DND-41 (cell line): ENCODE measurements at regions not wholly inside any gene's neighbourhood (a gene's known extent, or its start where the extent isn't known, plus 50 kb on each side); places are given as distances from the start of the nearest gene placed in this dataset.

Experiments
- ATAC-seq: fragments of 200-7000 bp; cut with Tn5 transposase; 3 replicates; pipeline ENCODE4 v1.9.1; 2021; ENCODE audit warnings: low read depth; ENCODE audit not compliant: insufficient read depth
- DNase-seq: peaks from one replicate; pipeline ENCODE4 v3.0.0-alpha.2; 2020
- H2AFZ ChIP-seq: 2 replicates; pipeline ENCODE4 v1.6.0; 2012; ENCODE audit warnings: low read depth, low read length
- H3K27ac ChIP-seq: 2 replicates; pipeline ENCODE4 v1.5.1; 2012; ENCODE audit warnings: low read length, inconsistent platforms
- H3K27me3 ChIP-seq: fragments of 200-600 bp; sonication (generic); 2 replicates; pipeline ENCODE4 v1.6.0; 2012; ENCODE audit warnings: low read length, mild to moderate bottlenecking, inconsistent platforms; ENCODE audit not compliant: insufficient read depth, poor library complexity
- H3K36me3 ChIP-seq: 2 replicates; pipeline ENCODE4 v1.5.1; 2012; ENCODE audit warnings: low read length, inconsistent platforms; ENCODE audit not compliant: insufficient read depth
- H3K4me1 ChIP-seq: 2 replicates; pipeline ENCODE4 v1.5.1; 2012; ENCODE audit warnings: mild to moderate bottlenecking, low read length; ENCODE audit not compliant: insufficient read depth
- H3K4me2 ChIP-seq: 2 replicates; pipeline ENCODE4 v1.6.0; 2012; ENCODE audit warnings: mild to moderate bottlenecking, moderate library complexity, low read length, inconsistent platforms; ENCODE audit not compliant: insufficient read depth
- H3K4me3 ChIP-seq, 2 experiments: fragments of 200-600 bp in 1 of 2; shearing (Covaris generic) in 1 of 2; 2 replicates each; pipeline ENCODE4 v1.5.1; 2012 to 2016; ENCODE audit warnings: inconsistent platforms in 2 of 2, low read length in 2 of 2, mild to moderate bottlenecking in 2 of 2, low read depth in 1 of 2, moderate library complexity in 1 of 2
- H3K79me2 ChIP-seq: 2 replicates; pipeline ENCODE4 v1.6.0; 2012; ENCODE audit warnings: low read length, inconsistent platforms; ENCODE audit not compliant: insufficient read depth
- H3K9ac ChIP-seq: 2 replicates; pipeline ENCODE4 v1.6.0; 2012; ENCODE audit warnings: low read depth, mild to moderate bottlenecking, inconsistent platforms, low read length, moderate library complexity
- H3K9me3 ChIP-seq: 2 replicates; pipeline ENCODE4 v1.5.1; 2012; ENCODE audit warnings: low read length, moderate library complexity, mild to moderate bottlenecking, inconsistent platforms; ENCODE audit not compliant: insufficient read depth, severe bottlenecking
- H4K20me1 ChIP-seq: 2 replicates; pipeline ENCODE4 v1.6.0; 2012; ENCODE audit warnings: low read length; ENCODE audit not compliant: insufficient read depth
- CTCF ChIP-seq: IDR thresholded peaks from 2 replicates; pipeline ENCODE4 v1.5.1; 2012; ENCODE audit warnings: borderline replicate concordance, low read length, moderate library complexity, mild to moderate bottlenecking; ENCODE audit not compliant: poor library complexity, severe bottlenecking; ENCODE audit errors: extremely low read depth
- EZH2 ChIP-seq: IDR thresholded peaks from 3 replicates; pipeline ENCODE4 v1.6.1; 2012; ENCODE audit warnings: borderline replicate concordance, low read depth, mild to moderate bottlenecking, moderate library complexity, low read length, inconsistent platforms; ENCODE audit not compliant: severe bottlenecking

GRCh38 chr10:111865550-111865949 is 318.0 kb downstream of the GPAM start:
- no peak for TF ChIP-seq CTCF
- TF ChIP-seq EZH2, result no peak
- Histone ChIP-seq H3K27me3 (no peaks in the 10 kb centered on the region), H3K79me2 (no peaks in the 10 kb centered on the region), H3K27ac (no peak overlapping the region), H4K20me1 (no peaks in the 10 kb centered on the region), H3K9ac (no peak overlapping the region), H3K4me2 (no peak overlapping the region), H3K4me1 (no peaks in the 10 kb centered on the region), H3K36me3 (no peaks in the 10 kb centered on the region), H2AFZ (no peak overlapping the region), H3K4me3 (no peak overlapping the region), H3K9me3 (no peaks in the 10 kb centered on the region)
- no peak for DNase-seq
- ATAC-seq, result no peak

- Histone ChIP-seq H3K36me3 (no peaks in the 10 kb centered on the region), H3K27ac (no peak overlapping the region), H3K9me3 (no peaks in the 10 kb centered on the region), H3K4me2 (no peak overlapping the region), H3K9ac (no peak overlapping the region), H2AFZ (no peak overlapping the region), H3K4me3 (no peak overlapping the region), H3K4me1 (no peaks in the 10 kb centered on the region), H3K27me3 (no peaks in the 10 kb centered on the region), H4K20me1 (no peaks in the 10 kb centered on the region), H3K79me2 (no peaks in the 10 kb centered on the region)
- DNase-seq (no peak), ATAC-seq (no peak)
- TF ChIP-seq CTCF (no peak), EZH2 (no peak)
Measured at GRCh38 chr10:111871458-111871857, 312.1 kb downstream of the GPAM start.

GRCh38 chr10:111872591-111872990 is 311.0 kb downstream of the GPAM start:
- no peak for TF ChIP-seq CTCF
- TF ChIP-seq EZH2, result no peak
- Histone ChIP-seq H3K79me2 (no peaks in the 10 kb centered on the region), H3K9ac (no peak overlapping the region), H3K4me1 (no peaks in the 10 kb centered on the region), H3K27me3 (no peaks in the 10 kb centered on the region), H3K4me2 (no peak overlapping the region), H3K9me3 (no peaks in the 10 kb centered on the region), H3K27ac (no peak overlapping the region), H2AFZ (no peak overlapping the region), H4K20me1 (no peaks in the 10 kb centered on the region), H3K36me3 (no peaks in the 10 kb centered on the region), H3K4me3 (no peak overlapping the region)
- DNase-seq (no peak), ATAC-seq (no peak)

GRCh38 chr10:111873041-111873440 is 310.5 kb downstream of the GPAM start:
- no peak for TF ChIP-seq EZH2
- TF ChIP-seq CTCF, result no peak
- H3K36me3 ChIP-seq, result no peaks in the 10 kb centered on the region
- no peaks in the 10 kb centered on the region for H4K20me1 ChIP-seq
- no peaks in the 10 kb centered on the region for H3K27me3 ChIP-seq
- no peaks in the 10 kb centered on the region for H3K79me2 ChIP-seq
- H3K4me2 ChIP-seq, result no peak overlapping the region
- ATAC-seq (no peak), DNase-seq (no peak)
- no peak overlapping the region for H3K27ac ChIP-seq
- no peak overlapping the region for H2AFZ ChIP-seq
- no peak overlapping the region for H3K9ac ChIP-seq
- no peaks in the 10 kb centered on the region for H3K4me1 ChIP-seq
- no peak overlapping the region for H3K4me3 ChIP-seq
- H3K9me3 ChIP-seq, result peaks cover 2% of the 10 kb centered on the region
